HTR-8/SVneo (cell line): ENCODE measurements at regions not wholly inside any gene's neighbourhood (a gene's known extent, or its start where the extent isn't known, plus 50 kb on each side); places are given as distances from the start of the nearest gene placed in this dataset.

Experiments used
- DNase-seq: peaks from one replicate; pipeline ENCODE4 v3.0.0; 2011; ENCODE audit warnings: low spot score, mixed read lengths; ENCODE audit not compliant: insufficient read length
- FAIRE-seq: peaks from 2 replicates; lab custom pipeline; 2011; peaks lifted over from hg19 to GRCh38; lab: Jason Lieb, UNC

DNA sequence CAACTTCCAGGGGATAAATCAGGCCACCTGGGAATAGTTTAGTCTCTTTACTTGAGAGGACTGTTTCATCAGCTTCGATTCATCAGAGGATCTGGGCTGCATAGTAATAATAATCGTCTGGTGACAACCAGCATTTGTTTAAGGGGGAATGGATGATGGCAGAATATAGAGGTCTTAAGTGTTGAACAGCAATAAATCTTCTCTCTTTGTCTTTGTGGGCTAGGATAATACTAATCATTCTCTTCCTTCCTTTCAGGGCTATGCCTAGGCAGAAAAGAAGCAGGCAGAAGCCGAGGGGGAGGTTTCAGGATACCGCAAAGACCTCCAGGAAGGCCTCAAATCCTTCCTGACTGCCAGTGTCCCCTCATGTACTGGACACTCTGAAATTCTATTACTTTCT is 150.4 kb upstream of the GAREM1 start:
- no peak for FAIRE-seq

DNA sequence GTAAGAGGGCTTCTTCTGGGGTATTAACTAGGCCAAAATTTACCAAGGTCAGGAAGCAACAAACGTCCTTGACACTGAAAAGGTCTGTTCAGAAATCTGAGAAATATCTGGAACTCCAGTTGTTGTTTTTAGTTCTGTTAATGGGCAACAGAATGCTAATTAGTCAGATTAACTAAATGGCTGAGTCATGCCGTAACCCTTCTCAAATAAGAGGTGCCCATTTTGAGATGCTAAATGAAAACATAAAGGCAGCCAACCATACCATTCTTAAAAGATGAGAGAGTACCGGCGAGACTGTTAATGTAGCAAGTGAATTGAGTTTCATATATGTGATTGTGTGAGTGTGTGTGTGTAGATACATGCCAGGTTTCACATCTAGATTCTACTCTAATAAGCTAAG is 147.9 kb upstream of the GAREM1 start:
- DNase-seq (no peak), FAIRE-seq (no peak)

More for the DNA sequence above, 150.4 kb upstream of the GAREM1 start:
- DNase-seq: no peak

DNA sequence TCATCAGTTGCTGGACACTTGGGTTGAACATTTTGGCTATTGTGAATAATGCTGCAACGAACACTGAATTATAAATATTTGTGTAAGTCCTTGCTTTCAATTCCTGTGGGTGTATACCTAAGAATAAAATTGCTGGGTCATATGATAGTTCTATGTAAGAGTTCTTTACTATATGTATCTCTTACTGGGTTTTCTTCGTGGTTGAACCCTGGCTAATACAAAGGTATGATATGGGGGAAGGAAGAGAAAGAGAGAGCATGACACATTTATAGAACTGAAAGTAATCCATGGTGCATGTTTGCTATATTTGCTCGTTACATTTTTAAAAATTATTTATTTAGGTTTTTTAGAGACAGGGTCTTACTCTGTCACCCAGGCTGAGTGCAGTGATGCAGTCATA is 143.1 kb upstream of the GAREM1 start:
- FAIRE-seq: no peak
- no peak for DNase-seq

DNA sequence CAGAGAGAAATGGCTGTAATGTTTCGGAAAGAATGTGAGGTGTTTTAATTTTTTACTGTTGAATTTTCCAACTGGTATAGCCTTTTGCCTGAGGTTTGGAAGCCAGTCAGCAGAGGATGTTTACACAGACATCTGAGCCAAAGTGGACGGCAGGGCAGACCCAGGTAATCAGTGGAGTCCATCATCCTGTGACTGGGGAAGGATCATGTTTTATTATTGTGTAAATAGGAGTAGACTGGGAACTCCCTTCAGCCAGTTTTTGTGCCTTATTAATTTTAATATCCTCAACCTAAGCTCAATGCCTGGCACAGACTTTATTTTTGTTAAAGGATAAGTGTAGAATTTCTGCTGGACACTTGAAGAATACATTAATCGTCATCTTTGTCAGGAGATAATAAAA is 142.0 kb upstream of the GAREM1 start:
- FAIRE-seq: no peak
- no peak for DNase-seq

DNA sequence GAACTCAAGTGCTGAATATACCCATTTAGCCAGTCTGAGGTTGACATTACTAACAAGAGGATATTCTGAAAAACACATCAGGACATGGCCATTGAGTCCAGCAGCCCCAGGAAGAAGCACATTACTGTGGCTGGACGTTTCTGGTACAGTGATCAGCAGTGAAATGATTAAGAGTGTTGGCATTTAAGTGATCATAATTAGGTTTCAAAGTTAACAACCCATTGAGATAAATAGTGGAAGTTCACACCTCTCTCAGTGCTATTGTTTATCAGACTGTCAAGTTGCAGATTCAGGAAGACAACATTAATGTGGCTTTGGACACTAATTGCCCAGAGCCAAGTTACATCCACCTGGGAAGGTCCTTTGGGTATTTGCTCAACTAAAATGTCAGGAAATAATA is 139.5 kb upstream of the GAREM1 start:
- FAIRE-seq (no peak), DNase-seq (no peak)

DNA sequence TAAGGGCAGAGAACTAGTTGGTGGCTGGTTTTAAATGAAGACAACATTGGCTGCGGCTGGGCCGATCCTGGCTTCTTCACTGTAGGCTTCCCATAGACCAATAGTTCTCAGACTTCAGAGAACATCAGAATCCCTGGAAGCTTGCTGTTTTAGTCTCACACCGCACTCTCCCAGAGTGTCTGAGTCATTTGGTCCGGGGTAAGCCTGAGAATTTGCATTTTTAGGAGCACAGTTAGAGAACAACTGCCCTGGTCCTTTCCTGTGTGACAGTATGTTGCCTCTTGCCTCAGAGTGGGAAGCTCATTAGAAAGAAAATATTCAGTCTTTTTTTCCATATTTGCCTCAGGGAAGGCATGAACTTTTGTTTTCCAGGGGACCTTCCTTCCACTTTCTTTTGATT is 137.1 kb upstream of the GAREM1 start:
- FAIRE-seq (no peak), DNase-seq (no peak)

DNA sequence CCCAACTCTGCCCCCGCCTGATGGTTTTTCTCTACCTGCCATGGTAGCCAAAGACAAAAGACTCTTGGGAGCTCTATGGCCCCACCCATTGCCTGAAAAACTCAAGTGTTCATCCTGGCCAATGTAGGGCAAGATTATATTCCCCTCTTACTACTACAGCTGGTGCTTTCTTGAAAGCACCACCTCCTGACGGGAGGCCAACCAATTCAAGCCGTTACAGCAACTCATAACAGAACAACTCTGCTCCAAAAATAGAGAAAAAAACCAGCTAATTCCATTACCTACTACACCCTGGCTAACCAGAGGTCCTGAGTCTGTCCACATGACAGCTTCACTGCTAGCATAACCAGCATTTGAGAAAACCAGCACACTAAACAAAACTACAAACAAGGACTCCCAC is 127.5 kb upstream of the GAREM1 start:
- no peak for FAIRE-seq
- DNase-seq: no peak

DNA sequence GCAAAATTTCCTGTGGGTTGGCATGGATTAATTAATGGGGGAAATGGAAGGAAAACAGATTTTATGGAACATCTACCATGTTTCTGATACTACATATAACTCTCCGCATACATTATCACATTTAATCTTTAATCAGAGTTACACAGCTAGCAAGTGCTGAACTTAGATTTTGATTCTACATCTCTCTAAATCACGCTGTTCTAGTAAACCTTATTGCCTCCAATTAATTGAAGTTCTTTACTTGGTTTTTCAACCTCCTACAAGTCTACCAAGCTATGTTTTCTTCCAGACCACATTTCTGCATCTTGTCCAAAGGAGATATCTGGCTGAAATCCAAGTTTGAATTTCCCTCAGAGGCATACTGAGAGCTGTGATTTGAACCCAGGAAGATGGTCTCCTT is 125.8 kb upstream of the GAREM1 start:
- DNase-seq (no peak), FAIRE-seq (no peak)

DNA sequence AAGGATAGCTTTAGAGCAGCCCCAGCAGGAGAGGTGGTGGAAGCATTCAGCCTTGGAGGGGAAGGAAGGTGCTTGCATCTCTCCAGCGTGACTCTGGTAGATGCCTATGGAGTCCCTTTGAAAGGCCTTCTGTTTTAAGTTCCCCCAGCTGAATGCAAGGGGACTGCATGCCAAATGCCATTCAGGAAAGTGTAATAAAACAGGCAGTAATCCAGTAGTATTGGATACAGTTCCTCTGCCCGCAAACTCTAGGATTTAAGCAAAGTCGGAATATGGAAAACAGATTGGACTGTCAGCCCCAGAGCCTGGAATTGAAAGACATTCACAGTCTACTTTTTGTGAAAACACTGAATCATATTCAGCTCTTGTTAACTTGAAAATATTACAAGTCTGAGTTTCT is 125.2 kb upstream of the GAREM1 start:
- DNase-seq: no peak
- no peak for FAIRE-seq

DNA sequence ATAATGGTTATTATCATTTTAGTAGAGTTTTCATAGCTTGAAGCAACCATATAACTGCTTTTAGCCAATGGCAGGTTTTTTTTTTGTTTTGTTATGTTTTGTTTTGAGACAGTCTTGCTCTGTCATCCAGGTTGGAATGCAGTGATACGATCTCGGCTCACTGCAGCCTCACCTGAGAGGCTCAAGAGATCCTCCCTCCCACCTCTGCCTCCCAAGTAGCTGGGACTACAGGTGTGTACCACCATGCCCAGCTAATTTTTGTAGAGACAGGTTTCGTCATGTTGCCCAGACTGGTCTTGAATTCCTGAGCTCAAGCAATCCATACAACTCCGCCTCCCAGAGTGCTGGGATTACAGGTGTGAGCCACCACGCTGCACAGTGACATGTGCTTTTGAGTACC is 117.5 kb upstream of the GAREM1 start:
- DNase-seq (no peak), FAIRE-seq (no peak)

DNA sequence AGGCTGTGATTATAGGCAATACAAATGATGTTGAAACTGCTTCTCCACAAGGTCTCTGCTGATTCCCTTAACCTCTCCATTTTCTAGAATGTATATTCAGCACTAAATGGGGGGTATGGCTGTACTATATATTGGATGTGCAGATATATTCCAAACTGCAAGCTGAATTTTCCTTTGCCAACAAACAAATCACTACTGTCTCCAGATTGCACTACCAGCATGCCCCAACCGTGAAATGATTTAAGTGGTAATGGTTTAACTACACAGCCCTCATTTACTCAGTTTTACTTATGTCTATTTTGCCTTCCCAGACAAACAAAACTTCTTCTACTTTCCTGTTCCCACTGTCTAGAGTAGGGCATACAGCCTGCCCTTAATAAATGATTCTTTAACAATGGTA is 112.7 kb upstream of the GAREM1 start:
- DNase-seq (no peak), FAIRE-seq (no peak)

DNA sequence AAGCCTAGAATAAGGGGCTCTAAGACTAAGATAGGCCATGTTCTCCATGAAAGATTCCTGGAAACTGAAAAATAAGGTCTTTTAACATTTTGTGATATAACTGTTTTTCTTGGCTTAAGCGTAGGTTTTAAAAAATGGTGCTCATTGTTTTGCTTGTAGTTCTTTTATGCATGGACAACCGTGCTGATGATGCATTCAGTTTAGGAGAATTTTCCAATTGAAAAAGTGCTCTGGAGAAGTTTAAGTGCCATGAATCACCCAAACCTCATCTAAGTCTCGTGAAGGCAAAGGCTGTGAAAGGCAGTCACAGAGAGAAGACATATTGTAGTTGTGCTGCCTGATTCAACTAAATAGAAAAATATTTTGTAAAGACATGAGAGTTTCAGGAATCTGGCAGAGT is 111.8 kb upstream of the GAREM1 start:
- FAIRE-seq: no peak
- DNase-seq: no peak

DNA sequence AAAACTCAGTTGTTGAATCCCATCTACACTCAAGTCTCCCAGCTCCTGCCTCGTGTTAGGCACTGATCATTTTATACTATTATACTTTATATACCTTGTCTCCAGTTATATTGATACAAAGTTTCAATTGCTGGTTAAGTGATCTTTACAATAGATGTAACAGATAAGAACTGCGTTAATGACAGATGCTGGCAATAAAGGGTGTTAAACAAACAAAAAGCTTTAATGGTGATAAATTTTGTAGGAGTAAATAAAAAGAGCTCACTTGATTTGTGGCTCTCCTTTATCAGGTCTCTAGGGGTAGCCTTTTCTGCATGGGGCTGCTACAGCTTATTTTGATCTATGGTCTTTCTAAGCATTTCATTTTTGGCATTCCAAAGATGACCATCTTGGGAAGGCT is 106.9 kb upstream of the GAREM1 start:
- FAIRE-seq: no peak
- no peak for DNase-seq

DNA sequence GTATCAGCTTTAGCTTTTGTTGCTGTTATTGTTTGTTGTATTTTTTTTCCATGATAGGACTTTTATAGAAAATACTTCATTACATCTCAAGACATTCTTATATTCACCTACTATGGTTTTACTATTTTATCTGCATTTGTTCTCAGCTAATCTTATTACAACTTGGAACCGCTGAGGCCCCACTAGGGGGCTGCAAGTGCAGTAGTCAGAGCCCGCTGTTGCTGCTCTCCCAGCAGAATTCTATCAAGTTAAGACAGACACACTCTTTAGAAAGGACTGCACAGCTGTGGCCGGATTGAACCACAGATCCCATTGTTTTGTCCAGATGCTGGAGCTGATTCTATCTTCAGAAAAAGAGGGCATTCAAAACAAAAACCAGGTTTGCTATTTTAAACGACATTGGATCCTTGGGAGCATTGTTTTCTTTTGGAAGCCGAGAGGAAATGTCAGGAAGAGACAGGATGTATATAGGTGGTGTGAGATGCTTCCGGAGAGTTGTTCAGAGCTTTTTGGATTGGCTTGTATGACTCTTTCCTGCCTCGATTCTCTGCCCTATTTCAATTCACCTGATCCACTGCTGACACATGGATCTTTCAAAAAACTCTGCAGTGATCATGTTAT is 105.7 kb upstream of the GAREM1 start:
- DNase-seq: no peak

DNA sequence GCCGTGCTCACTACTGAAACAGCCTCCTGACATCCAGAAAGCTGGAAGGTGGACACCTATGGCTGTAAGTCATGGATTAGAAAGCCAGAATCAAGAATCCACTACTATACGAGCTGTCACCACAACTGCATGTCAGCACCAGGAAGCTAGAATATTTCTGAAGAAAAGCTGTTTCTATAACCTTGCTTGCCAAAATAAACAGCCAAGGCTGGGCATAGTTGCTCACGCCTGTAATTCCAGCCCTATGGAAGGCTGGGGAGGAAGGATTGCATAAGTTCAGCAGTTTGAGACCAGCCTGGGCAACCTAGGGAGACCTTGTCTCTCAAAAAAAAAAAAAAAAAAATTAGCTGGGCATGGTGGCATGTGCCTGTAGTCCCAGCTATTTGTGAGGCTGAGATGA is 96.3 kb upstream of the GAREM1 start:
- DNase-seq (no peak), FAIRE-seq (no peak)

More for the DNA sequence above, 105.7 kb upstream of the GAREM1 start:
- no peak for FAIRE-seq

DNA sequence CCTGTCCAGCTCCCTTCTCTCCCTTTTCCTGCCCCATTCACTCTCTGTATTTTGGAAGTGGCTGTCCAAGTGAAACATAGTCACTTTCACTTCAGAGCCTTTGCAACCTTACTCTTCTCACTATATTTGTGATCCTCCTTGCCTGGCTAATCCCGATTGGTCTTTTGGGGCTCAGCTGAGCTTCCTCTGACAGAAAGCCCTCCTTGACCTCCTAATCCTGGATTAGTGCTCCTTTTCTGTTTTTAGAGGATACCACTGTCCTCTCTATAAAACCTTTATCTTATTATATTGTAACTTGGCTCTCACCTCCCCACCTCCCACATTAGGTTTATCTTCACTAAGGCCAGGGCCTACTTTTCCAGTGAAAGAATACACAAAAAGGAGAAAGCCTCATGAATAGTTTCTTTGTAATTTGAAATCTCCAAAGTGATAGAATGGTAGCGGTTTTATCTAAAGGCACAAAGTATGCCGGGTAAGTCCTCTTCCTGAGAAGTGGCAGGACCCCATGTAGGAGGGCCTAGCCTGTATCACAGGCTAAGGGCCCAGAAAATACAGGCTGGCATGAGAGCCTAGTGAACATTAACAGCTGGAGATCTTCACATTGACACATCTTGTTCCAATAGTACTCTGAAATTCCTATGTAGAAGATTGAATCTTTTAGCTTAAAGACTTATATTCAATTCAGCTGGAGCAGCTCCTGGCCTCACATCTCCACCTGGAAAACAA is 83.1 kb upstream of the GAREM1 start:
- FAIRE-seq: no peak
- DNase-seq: no peak

DNA sequence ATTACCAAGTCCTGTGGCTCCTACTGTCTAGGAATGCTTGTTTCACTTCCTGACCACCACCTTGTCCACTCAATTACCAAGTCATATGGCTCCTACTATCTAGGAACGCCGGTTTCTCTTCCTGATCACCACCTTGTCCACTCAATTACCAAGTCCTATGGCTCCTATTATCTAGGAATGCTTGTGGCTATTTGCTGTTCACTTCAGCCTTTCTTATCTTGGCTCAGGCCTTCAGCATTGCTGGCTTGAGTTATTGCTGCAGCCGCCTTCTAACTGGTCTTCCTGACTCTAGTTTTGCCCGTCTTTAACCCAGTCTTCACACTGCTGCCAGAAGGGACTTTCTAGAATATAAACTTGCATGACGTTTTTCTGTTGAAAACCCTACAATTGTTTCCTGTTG is 82.5 kb upstream of the GAREM1 start:
- FAIRE-seq (no peak), DNase-seq (no peak)

DNA sequence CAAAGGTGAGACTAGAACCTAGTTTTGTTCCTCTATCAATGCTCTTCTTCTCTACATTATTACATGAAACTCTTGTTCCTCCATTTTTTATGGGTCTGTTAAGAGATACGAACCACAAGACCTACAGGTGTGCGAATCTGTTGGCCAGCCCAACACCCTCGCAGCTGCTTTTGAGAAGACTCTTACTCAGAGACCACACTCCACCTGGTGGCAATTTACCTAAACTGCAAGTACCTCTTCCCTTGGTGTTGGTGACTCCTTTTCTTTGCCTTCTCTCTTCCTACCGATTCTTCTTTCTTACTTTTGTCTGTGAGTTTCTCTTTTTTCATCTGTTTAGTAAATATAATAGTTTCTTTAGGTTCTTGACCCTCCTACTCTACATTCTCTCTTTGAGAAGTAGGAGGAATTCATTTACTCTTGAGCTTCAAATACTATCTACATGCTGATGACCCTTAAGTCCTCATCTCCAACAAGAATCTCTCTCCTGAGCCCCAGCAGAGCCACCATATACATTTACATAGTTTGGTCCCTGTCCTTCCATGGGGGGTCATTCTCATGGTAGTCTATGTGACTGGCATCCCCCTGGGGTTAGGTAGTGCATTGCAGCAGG is 81.8 kb upstream of the GAREM1 start:
- DNase-seq: peak; percentile 2
- FAIRE-seq: no peak

DNA sequence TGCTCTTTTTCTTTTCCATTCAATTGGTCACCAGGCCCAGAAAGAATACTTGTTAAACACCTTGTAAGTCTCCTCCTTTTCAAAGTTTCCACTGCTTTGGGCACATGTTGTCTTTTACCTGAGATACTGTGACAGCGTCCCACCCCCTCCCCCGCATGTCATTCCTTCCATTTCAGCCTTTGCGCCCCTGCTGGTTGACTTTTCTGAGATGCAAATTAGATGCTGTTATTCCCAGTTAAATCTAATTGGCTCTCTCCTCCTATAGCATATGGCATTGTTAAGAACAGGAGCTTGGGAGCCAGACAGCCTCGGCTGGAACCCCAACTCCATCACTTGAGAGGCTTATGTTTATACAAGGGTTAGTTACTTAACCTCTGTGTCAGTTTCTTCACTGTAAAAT is 80.3 kb upstream of the GAREM1 start:
- DNase-seq (no peak), FAIRE-seq (no peak)

DNA sequence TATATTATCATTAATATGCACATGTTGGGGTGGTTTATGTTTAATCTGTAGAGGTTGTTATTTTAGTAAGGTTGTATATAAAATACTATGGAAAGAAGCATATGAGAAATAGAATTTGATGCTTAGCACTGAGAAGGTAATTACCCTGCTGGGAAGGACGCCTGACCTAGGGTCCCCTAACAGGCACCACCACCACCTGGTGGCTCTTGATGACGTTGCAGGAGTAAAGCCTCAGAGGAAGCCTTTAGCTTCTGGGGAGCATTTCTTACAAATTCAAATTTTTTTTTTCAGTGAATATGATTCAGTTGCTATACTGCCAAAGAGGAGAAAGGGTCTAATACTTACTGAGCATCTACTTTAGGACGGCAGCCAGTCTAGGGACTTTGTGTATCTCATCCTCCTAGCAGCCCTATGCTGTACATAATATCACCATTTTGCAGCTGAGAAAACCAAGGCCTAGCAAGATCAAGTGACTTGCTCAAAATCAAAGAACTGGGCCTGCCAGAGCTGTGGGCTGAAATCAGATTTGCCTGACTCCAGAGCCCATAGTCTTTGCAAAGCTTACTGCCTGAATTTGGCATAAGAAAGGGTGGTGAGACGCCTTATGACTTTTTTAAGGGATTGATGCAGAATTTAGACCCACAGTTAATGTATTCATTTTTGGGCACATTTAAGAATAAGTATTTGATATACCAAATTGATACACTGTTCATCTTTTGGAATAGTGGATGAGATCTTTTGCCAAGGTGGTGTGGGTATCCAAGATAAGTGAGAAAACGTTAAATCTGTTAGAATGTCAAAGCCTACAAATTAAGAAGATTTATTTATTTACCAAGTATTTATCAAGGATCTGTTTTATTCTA is 78.8 kb upstream of the GAREM1 start:
- FAIRE-seq: no peak

DNA sequence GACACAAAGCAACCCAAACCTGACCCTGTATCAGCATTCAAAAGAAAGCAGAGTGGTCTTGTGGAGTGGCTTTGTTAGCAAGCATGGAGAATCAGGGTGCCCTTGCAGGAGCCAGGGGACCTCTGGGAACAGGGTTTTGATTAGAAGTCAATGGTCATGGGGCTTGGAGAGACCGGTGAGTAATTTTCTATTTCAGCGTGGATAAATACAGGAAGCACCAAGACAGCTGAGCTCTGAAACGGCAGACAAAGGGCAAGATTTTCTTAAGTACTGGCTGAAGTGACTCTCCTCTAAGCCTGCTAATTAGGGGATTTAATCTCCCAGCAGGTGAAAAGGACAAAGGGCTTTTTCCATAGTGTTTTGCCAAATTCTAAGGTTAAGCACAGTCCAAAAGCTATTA is 78.0 kb upstream of the GAREM1 start:
- FAIRE-seq (no peak), DNase-seq (no peak)

More for the DNA sequence above, 78.8 kb upstream of the GAREM1 start:
- peak; percentile 1 for DNase-seq
